DMS153 (cell line): ENCODE measurements at regions not wholly inside any gene's neighbourhood (a gene's known extent, or its start where the extent isn't known, plus 50 kb on each side); places are given as distances from the start of the nearest gene placed in this dataset.

Source experiments
- DNase-seq: peaks from one replicate; lab custom pipeline; 2025; lab: John Stamatoyannopoulos, UW

- DNase-seq: peak; percentile 94
Measured at GRCh38 chr1:195934817-195935553, 673.3 kb downstream of the KCNT2 start.

GRCh38 chr1:195933835-195934234, 674.4 kb downstream of the KCNT2 start:
- no peak for DNase-seq

DNA sequence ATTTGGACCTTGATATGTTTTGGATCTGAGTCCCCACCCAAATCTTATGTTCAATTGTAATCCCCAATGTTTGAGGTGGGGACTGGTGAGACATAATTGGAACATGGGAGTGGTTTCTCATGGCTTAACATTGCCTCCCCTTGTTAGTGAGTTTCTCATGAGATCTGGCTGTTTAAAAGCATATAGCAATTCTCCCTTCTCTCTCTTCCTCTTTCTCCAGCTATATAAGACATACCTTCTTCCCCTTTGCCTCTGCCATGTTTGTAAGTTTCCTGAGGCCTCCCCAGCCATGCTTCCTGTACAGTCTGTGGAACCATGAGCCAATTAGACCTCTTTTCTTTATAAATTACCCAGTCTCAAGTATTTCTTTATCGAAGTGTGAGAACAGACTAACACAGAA, 692.4 kb downstream of the KCNT2 start:
- DNase-seq: no peak

DNA sequence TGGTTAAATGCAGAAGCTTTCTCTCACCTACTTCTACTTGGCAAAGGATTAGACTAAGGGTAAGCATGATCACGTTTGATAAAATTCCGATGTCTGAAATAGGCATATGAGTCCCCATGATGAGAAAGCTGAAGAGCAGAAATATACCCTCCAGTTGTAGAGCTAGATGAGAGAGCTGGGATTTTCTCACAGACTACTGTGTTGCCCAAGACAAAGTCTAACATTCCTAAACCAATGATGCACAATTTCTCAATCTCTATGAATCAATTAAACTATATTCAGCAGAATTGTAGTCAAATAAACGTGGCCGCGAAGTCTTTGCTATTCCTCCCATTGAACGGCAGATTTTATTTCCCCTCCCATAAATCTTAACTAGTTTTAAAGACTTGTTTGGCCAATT, 699.2 kb downstream of the KCNT2 start:
- no peak for DNase-seq

- DNase-seq: no peak
Measured at GRCh38 chr1:195908121-195908520, 700.1 kb downstream of the KCNT2 start.

DNA sequence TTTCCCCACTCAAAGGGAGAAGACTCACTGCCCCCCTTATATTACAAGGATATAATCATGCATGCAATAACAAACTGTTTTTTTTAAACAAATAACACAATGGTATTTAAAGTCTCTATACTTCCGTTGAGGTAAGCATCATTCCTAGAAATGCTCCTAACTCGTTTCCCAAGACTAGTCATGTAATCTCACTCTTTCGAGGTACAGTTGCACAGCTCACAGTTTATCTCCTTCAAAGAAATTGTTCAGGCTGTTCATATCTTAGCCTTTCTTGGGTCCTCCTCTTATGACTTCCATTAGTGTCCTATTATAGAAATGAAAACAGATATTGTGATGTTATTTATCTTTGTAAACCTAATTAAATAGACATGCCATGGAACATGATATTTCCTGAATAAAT, 705.0 kb downstream of the KCNT2 start:
- no peak for DNase-seq

DNA sequence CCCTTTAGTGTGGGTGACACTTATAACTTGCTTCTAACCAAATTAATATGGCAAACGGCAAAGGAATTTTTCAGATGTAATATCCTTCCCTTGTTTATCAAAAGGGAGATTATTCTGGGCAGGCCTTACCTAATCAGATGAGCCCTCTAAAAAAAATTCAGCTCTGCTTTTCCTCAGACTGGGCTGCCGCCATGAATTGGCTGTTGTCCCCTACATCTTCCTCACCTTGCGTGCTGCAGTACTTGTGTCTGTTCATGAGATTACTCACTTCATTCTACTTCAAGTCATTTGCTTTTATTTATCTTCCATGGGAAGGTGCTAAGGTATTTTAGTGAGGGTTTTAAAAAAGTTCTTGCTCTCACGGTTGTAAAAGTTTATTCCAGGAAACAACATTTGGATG, 705.5 kb downstream of the KCNT2 start:
- DNase-seq: no peak

GRCh38 chr1:195899762-195900352, 708.4 kb downstream of the KCNT2 start:
- no peak for DNase-seq

GRCh38 chr1:195898924-195899323, 709.3 kb downstream of the KCNT2 start:
- no peak for DNase-seq

GRCh38 chr1:195898373-195898772, 709.9 kb downstream of the KCNT2 start:
- DNase-seq: no peak

- DNase-seq: no peak
Measured at GRCh38 chr1:195897076-195897475, 711.2 kb downstream of the KCNT2 start.

- no peak for DNase-seq
Measured at GRCh38 chr1:195894411-195894810, 713.8 kb downstream of the KCNT2 start.

GRCh38 chr1:195886000-195886399, 722.2 kb downstream of the KCNT2 start:
- no peak for DNase-seq

DNA sequence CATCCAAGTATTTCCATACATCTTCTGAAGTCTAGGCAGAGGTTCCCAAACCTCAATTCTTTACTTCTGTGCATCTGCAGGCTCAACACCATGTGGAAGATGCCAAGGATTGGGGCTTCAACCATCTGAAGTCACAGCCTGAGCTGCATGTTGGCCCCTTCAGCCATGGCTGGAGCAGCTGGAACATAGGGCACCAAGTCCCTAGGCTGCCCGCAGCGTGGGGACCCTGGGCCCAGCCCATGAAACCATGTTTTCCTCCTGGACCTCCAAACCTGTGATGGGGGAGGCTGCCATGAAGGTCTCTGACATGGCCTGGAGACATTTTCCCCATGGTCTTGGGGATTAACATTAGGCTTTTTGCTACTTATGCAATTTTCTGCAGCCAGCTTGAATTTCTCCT, 729.8 kb downstream of the KCNT2 start:
- DNase-seq: no peak

- no peak for DNase-seq
Measured at GRCh38 chr1:195876792-195877191, 731.4 kb downstream of the KCNT2 start.

GRCh38 chr1:195872376-195872775, 735.9 kb downstream of the KCNT2 start:
- DNase-seq: no peak

- no peak for DNase-seq
Measured at GRCh38 chr1:195867638-195868037, 740.6 kb downstream of the KCNT2 start.

GRCh38 chr1:195866781-195867222, 741.4 kb downstream of the KCNT2 start:
- DNase-seq: no peak

- DNase-seq: no peak
Measured at GRCh38 chr1:195866091-195866780, 742.0 kb downstream of the KCNT2 start.

DNA sequence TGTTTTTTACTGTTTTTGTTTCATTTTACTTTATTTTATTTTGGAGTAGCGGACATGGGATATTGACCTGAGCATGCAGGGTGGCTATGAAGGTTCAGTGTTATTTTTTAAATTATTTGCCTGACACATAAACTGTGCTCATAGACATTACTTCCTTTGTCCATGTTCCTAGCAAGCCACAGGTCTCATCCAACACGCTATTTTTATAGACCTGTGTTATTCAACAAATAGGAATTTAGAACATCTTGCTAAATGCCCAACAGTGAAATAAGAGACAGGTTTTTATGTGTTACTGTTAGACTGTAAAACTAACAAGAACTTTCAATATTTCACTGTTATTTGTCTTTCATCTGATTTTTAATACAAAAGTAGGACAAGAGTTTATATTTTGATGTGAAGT, 756.4 kb downstream of the KCNT2 start:
- no peak for DNase-seq

DNA sequence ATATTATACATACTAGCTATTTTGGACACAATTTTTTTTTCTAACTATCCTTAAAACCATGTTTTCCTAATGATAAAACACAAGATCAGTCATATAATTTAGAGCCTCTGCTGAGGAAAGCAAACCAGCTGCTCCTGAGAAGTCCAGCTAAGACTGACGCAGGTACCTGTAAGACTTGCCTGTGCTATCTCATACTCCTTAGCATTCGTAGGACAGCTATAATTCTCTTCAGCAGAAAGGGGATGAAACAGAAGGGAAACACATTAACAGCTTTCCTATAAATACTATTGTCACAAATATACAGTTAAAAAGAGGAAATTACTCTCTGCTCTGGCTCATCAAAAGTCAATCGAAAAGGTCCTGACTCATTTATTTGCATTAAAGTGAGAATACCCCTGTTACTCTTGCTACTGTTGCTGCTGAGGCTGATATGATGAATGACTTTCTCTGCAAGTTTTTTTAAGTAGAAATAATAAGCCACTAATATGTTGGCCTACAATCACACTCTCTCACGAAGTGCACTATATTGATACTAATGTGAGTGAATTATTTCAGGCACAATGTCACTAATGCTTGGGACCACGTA, 757.1 kb downstream of the KCNT2 start:
- DNase-seq: no peak

DNA sequence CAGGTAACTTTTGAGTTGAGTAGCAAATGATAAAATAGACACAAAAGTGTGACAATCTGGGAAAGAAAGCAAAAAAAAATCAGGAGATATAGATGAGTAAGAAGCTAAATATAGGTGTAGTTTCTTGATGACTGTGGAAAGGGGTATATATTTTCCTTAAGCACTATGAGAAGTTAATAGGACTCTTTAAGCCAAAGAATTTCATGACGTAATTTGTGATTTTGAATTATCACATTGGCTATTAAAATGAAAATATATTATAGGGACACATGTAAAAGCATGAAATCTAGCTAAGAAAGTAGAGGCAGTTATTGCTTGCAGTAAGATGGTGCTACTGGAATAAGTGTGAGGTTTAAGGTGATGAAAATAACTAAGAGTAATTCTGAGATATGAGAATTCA, 759.1 kb downstream of the KCNT2 start:
- no peak for DNase-seq
